Sigmoid colon (tissue), 6 donors: ENCODE measurements at regions not wholly inside any gene's neighbourhood (a gene's known extent, or its start where the extent isn't known, plus 50 kb on each side); places are given as distances from the start of the nearest gene placed in this dataset.

Experiments used
- DNase-seq: peaks from one replicate; pipeline ENCODE4 v3.0.0-alpha.2; 2019
- H3K27ac ChIP-seq, 4 donors: fragments of 200-600 bp; sonication (generic); one replicate each; pipeline ENCODE4 v1.5.1; 2016 to 2019; ENCODE audit warnings: mild to moderate bottlenecking in 1 of 4
- H3K27me3 ChIP-seq, 3 donors: fragments of 200-600 bp; sonication (generic); one replicate each; pipeline ENCODE4 v1.5.1; 2019; ENCODE audit warnings: mild to moderate bottlenecking in 1 of 3
- H3K36me3 ChIP-seq, 4 donors: fragments of 200-600 bp; sonication (generic); one replicate each; pipeline ENCODE4 v1.5.1; 2016 to 2019
- H3K4me1 ChIP-seq, 4 donors: fragments of 200-600 bp; sonication (generic); one replicate each; pipeline ENCODE4 v1.5.1; 2017 to 2019
- H3K4me3 ChIP-seq, 4 donors: fragments of 200-600 bp; sonication (generic); one replicate each; pipeline ENCODE4 v1.5.1; 2017 to 2019; ENCODE audit warnings: mild to moderate bottlenecking in 2 of 4, moderate library complexity in 1 of 4
- H3K9me3 ChIP-seq, 4 donors: fragments of 200-600 bp in 3 of 4; sonication (generic) in 3 of 4; one replicate each; pipeline versions ENCODE4 v1.5.1 to v1.6.1; 2013 to 2019
- CTCF ChIP-seq, 4 experiments: fragments of 450-650 bp in 3 of 4; fragments of 200-600 bp in 1 of 4; IDR thresholded peaks; one replicate each; pipeline ENCODE4 v1.5.1; 2016 to 2019; ENCODE audit warnings: antibody characterized with exemption in 4 of 4, mild to moderate bottlenecking in 3 of 4, moderate library complexity in 2 of 4
- EP300 ChIP-seq, 4 donors: sonication (generic); formaldehyde crosslinking; IDR thresholded peaks; one replicate each; pipeline ENCODE4 v1.6.1; 2017; ENCODE audit warnings: antibody characterized with exemption in 4 of 4
- POLR2A ChIP-seq, 2 donors: fragments of 450-650 bp; IDR thresholded peaks; one replicate each; pipeline ENCODE4 v1.6.1; 2016; ENCODE audit warnings: antibody characterized with exemption in 2 of 2, mild to moderate bottlenecking in 2 of 2, moderate library complexity in 2 of 2
- POLR2AphosphoS5 ChIP-seq, 4 donors: sonication (generic); formaldehyde crosslinking; IDR thresholded peaks; one replicate each; pipeline ENCODE4 v1.6.1; 2017; ENCODE audit warnings: antibody characterized with exemption in 4 of 4
- WGBS, 2 donors: extraction: QIAGEN DNeasy Blood & Tissue Kit; methylation state at CpG; one replicate each; pipeline ENCODE4 v1.1.7; 2013; 5-methylcytosine and 5-hydroxymethylcytosine counted together
- intact Hi-C: fragments of 100-400 bp; cut with DNase I; formaldehyde crosslinking; loops from one replicate; pipeline ENCODE4 v1.15.1; 2023
- donor health status: healthy with polysubstance abuse.
- donor health status: healthy.

GRCh38 chr5:72559866-72560766 is 52.9 kb upstream of the ZNF366 start:
- Histone ChIP-seq H3K4me1 (peaks cover 0 to 20% (median 18%) of the 10 kb centered on the region in 4 donors), H3K4me3 (no peak overlapping the region)
- intact Hi-C loops: no loop called here

GRCh38 chr5:72558383-72558782 is 51.2 kb upstream of the ZNF366 start:
- intact Hi-C loops: no loop called here

More at GRCh38 chr5:72559866-72560766, 52.9 kb upstream of the ZNF366 start:
- no peak for DNase-seq
- H3K27me3 ChIP-seq: no peaks in the 10 kb centered on the region
- no peaks in the 10 kb centered on the region for H3K9me3 ChIP-seq
- no peak overlapping the region for H3K27ac ChIP-seq
- WGBS, 2 donors: 86 to 90% methylated on average over 5 of the region's 5 CpGs
- TF ChIP-seq POLR2AphosphoS5 (IDR thresholded peaks at IDR 0.05) (no peak), EP300 (IDR thresholded peaks at IDR 0.05) (no peak), CTCF (IDR thresholded peaks at IDR 0.05) (no peak), POLR2A (IDR thresholded peaks at IDR 0.05) (no peak)
- no peaks in the 10 kb centered on the region for H3K36me3 ChIP-seq

GRCh38 chr5:72558046-72558336 is 50.8 kb upstream of the ZNF366 start:
- no peak for DNase-seq
- H3K27me3 ChIP-seq: no peaks in the 10 kb centered on the region
- peak overlapping the region in 3 of 4 donors; percentile 62 to 70 (median 70) for H3K27ac ChIP-seq
- intact Hi-C loops: no loop called here
- H3K4me1 ChIP-seq: peaks cover 0 to 20% (median 18%) of the 10 kb centered on the region in 4 donors
- WGBS, 2 donors: 89 to 93% methylated on average over 11 of the region's 11 CpGs
- TF ChIP-seq CTCF (IDR thresholded peaks at IDR 0.05): no peak
- no peak for TF ChIP-seq EP300 (IDR thresholded peaks at IDR 0.05)
- TF ChIP-seq POLR2A (IDR thresholded peaks at IDR 0.05): no peak
- no peak for TF ChIP-seq POLR2AphosphoS5 (IDR thresholded peaks at IDR 0.05)
- no peaks in the 10 kb centered on the region for H3K36me3 ChIP-seq
- no peak overlapping the region for H3K4me3 ChIP-seq
- H3K9me3 ChIP-seq: no peaks in the 10 kb centered on the region

More at GRCh38 chr5:72558383-72558782, 51.2 kb upstream of the ZNF366 start:
- 87 to 92% methylated on average over 2 of the region's 2 CpGs for WGBS, 2 donors
- peaks cover 0 to 20% (median 18%) of the 10 kb centered on the region in 4 donors for H3K4me1 ChIP-seq
- no peaks in the 10 kb centered on the region for H3K36me3 ChIP-seq
- TF ChIP-seq POLR2A (IDR thresholded peaks at IDR 0.05): no peak
- no peak for TF ChIP-seq EP300 (IDR thresholded peaks at IDR 0.05)
- TF ChIP-seq CTCF (IDR thresholded peaks at IDR 0.05): no peak
- no peak for TF ChIP-seq POLR2AphosphoS5 (IDR thresholded peaks at IDR 0.05)
- H3K4me3 ChIP-seq: no peak overlapping the region
- no peaks in the 10 kb centered on the region for H3K27me3 ChIP-seq
- no peaks in the 10 kb centered on the region for H3K9me3 ChIP-seq
- DNase-seq: no peak
- H3K27ac ChIP-seq: no peak overlapping the region

GRCh38 chr5:72557167-72558045 is 50.2 kb upstream of the ZNF366 start:
- 53 to 61% methylated on average over 18 of the region's 18 CpGs for WGBS, 2 donors
- Histone ChIP-seq H3K4me3 (peak overlapping the region; percentile 22 to 45 (median 42)), H3K36me3 (no peaks in the 10 kb centered on the region), H3K9me3 (no peaks in the 10 kb centered on the region), H3K27ac (peak overlapping the region; percentile 62 to 70 (median 66)), H3K4me1 (peaks cover 0 to 20% (median 18%) of the 10 kb centered on the region in 4 donors), H3K27me3 (no peaks in the 10 kb centered on the region)
- DNase-seq: no peak
- intact Hi-C loops: no loop called here
- TF ChIP-seq POLR2AphosphoS5 (IDR thresholded peaks at IDR 0.05) (no peak), EP300 (IDR thresholded peaks at IDR 0.05) (no peak), POLR2A (IDR thresholded peaks at IDR 0.05) (no peak), CTCF (IDR thresholded peaks at IDR 0.05) (no peak)
